ENCODE measurements at regions not wholly inside any gene's neighbourhood (a gene's known extent, or its start where the extent isn't known, plus 50 kb on each side); places are given as distances from the start of the nearest gene placed in this dataset.

DNA sequence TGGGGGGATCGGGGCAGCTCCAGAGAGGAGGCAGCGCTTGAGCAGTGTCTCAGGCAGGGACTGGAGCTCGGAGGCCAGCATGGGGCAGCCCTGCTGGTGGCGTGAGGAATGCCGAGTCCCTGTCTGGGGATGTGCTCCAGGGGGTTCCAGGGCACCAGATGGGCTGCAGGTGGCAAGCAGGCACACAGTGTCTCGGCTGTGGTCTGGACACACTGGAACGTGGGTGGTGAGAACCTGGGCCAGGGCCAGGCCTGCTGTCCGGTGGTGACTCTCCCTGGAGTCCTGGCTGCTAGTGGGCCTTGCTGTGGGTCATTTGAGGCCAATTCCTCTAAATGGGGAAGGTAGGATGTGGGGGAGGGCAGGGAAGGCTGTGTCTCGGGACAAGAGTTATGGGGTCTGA, 199.4 kb upstream of the RTL1 start:
- TF ChIP-seq, protein P1, sequence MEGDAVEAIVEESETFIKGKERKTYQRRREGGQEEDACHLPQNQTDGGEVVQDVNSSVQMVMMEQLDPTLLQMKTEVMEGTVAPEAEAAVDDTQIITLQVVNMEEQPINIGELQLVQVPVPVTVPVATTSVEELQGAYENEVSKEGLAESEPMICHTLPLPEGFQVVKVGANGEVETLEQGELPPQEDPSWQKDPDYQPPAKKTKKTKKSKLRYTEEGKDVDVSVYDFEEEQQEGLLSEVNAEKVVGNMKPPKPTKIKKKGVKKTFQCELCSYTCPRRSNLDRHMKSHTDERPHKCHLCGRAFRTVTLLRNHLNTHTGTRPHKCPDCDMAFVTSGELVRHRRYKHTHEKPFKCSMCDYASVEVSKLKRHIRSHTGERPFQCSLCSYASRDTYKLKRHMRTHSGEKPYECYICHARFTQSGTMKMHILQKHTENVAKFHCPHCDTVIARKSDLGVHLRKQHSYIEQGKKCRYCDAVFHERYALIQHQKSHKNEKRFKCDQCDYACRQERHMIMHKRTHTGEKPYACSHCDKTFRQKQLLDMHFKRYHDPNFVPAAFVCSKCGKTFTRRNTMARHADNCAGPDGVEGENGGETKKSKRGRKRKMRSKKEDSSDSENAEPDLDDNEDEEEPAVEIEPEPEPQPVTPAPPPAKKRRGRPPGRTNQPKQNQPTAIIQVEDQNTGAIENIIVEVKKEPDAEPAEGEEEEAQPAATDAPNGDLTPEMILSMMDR (conservative IDR thresholded peaks at IDR 0.05; ENCODE audit: low read depth in 2 of 2), result no peak
- no peak for TF ChIP-seq EZH2phosphoT487 (IDR thresholded peaks at IDR 0.05; ENCODE audit: unreplicated experiment)
- no peak for TF ChIP-seq EZH2 (IDR thresholded peaks at IDR 0.05; ENCODE audit: low read depth, unreplicated experiment)
- TF ChIP-seq, protein P2, sequence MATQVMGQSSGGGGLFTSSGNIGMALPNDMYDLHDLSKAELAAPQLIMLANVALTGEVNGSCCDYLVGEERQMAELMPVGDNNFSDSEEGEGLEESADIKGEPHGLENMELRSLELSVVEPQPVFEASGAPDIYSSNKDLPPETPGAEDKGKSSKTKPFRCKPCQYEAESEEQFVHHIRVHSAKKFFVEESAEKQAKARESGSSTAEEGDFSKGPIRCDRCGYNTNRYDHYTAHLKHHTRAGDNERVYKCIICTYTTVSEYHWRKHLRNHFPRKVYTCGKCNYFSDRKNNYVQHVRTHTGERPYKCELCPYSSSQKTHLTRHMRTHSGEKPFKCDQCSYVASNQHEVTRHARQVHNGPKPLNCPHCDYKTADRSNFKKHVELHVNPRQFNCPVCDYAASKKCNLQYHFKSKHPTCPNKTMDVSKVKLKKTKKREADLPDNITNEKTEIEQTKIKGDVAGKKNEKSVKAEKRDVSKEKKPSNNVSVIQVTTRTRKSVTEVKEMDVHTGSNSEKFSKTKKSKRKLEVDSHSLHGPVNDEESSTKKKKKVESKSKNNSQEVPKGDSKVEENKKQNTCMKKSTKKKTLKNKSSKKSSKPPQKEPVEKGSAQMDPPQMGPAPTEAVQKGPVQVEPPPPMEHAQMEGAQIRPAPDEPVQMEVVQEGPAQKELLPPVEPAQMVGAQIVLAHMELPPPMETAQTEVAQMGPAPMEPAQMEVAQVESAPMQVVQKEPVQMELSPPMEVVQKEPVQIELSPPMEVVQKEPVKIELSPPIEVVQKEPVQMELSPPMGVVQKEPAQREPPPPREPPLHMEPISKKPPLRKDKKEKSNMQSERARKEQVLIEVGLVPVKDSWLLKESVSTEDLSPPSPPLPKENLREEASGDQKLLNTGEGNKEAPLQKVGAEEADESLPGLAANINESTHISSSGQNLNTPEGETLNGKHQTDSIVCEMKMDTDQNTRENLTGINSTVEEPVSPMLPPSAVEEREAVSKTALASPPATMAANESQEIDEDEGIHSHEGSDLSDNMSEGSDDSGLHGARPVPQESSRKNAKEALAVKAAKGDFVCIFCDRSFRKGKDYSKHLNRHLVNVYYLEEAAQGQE (IDR thresholded peaks at IDR 0.05; ENCODE audit: unreplicated experiment), result no peak
- no peak for TF ChIP-seq CREB1 (CRISPR knock-in tag; IDR thresholded peaks at IDR 0.05; ENCODE audit: low read depth)
- TF ChIP-seq POLR2AphosphoS5 (IDR thresholded peaks at IDR 0.05; ENCODE audit: low read depth), result no peak
- no peak for TF ChIP-seq ETS1 (IDR thresholded peaks at IDR 0.05)
- no peak for TF ChIP-seq JUNB (IDR thresholded peaks at IDR 0.05; ENCODE audit: unreplicated experiment)
- TF ChIP-seq NANOG (IDR thresholded peaks at IDR 0.05; ENCODE audit: borderline replicate concordance), result no peak
- no peak for TF ChIP-seq STAT1 (IDR thresholded peaks at IDR 0.05; ENCODE audit: unreplicated experiment)
- TF ChIP-seq, protein P3, sequence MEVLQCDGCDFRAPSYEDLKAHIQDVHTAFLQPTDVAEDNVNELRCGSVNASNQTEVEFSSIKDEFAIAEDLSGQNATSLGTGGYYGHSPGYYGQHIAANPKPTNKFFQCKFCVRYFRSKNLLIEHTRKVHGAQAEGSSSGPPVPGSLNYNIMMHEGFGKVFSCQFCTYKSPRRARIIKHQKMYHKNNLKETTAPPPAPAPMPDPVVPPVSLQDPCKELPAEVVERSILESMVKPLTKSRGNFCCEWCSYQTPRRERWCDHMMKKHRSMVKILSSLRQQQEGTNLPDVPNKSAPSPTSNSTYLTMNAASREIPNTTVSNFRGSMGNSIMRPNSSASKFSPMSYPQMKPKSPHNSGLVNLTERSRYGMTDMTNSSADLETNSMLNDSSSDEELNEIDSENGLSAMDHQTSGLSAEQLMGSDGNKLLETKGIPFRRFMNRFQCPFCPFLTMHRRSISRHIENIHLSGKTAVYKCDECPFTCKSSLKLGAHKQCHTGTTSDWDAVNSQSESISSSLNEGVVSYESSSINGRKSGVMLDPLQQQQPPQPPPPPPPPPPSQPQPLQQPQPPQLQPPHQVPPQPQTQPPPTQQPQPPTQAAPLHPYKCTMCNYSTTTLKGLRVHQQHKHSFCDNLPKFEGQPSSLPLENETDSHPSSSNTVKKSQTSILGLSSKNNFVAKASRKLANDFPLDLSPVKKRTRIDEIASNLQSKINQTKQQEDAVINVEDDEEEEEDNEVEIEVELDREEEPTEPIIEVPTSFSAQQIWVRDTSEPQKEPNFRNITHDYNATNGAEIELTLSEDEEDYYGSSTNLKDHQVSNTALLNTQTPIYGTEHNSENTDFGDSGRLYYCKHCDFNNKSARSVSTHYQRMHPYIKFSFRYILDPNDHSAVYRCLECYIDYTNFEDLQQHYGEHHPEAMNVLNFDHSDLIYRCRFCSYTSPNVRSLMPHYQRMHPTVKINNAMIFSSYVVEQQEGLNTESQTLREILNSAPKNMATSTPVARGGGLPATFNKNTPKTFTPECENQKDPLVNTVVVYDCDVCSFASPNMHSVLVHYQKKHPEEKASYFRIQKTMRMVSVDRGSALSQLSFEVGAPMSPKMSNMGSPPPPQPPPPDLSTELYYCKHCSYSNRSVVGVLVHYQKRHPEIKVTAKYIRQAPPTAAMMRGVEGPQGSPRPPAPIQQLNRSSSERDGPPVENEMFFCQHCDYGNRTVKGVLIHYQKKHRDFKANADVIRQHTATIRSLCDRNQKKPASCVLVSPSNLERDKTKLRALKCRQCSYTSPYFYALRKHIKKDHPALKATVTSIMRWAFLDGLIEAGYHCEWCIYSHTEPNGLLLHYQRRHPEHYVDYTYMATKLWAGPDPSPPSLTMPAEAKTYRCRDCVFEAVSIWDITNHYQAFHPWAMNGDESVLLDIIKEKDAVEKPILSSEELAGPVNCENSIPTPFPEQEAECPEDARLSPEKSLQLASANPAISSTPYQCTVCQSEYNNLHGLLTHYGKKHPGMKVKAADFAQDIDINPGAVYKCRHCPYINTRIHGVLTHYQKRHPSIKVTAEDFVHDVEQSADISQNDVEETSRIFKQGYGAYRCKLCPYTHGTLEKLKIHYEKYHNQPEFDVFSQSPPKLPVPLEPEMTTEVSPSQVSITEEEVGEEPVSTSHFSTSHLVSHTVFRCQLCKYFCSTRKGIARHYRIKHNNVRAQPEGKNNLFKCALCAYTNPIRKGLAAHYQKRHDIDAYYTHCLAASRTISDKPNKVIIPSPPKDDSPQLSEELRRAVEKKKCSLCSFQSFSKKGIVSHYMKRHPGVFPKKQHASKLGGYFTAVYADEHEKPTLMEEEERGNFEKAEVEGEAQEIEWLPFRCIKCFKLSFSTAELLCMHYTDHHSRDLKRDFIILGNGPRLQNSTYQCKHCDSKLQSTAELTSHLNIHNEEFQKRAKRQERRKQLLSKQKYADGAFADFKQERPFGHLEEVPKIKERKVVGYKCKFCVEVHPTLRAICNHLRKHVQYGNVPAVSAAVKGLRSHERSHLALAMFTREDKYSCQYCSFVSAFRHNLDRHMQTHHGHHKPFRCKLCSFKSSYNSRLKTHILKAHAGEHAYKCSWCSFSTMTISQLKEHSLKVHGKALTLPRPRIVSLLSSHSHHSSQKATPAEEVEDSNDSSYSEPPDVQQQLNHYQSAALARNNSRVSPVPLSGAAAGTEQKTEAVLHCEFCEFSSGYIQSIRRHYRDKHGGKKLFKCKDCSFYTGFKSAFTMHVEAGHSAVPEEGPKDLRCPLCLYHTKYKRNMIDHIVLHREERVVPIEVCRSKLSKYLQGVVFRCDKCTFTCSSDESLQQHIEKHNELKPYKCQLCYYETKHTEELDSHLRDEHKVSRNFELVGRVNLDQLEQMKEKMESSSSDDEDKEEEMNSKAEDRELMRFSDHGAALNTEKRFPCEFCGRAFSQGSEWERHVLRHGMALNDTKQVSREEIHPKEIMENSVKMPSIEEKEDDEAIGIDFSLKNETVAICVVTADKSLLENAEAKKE (CRISPR knock-in tag; IDR thresholded peaks at IDR 0.05), result no peak
- TF ChIP-seq ZNF114 (CRISPR knock-in tag; IDR thresholded peaks at IDR 0.05), result no peak
- TF ChIP-seq ZNF331 (CRISPR knock-in tag; IDR thresholded peaks at IDR 0.05; ENCODE audit: low read depth), result no peak
